HL-60 (cell line): ENCODE measurements at regions not wholly inside any gene's neighbourhood (a gene's known extent, or its start where the extent isn't known, plus 50 kb on each side); places are given as distances from the start of the nearest gene placed in this dataset.

Experiments
- GABPA ChIP-seq: IDR thresholded peaks from 2 replicates; pipeline ENCODE4 v1.6.1; 2012; ENCODE audit warnings: low read depth
- POLR2AphosphoS5 ChIP-seq: IDR thresholded peaks from 2 replicates; pipeline ENCODE4 v1.6.1; 2012; ENCODE audit warnings: low read depth
- SPI1 ChIP-seq: IDR thresholded peaks from 2 replicates; pipeline ENCODE4 v1.6.1; 2012; ENCODE audit warnings: low read depth, mild to moderate bottlenecking, borderline replicate concordance
- TF ChIP-seq, protein P1 (sequence below): IDR thresholded peaks from one replicate; pipeline ENCODE4 v1.5.1; 2011; ENCODE audit warnings: low read length, control low read depth, inconsistent platforms; ENCODE audit not compliant: insufficient read depth
- TF ChIP-seq, protein P2 (sequence below): IDR thresholded peaks from 2 replicates; pipeline ENCODE4 v1.6.1; 2012; ENCODE audit warnings: low read depth; ENCODE audit not compliant: insufficient replicate concordance

DNA sequence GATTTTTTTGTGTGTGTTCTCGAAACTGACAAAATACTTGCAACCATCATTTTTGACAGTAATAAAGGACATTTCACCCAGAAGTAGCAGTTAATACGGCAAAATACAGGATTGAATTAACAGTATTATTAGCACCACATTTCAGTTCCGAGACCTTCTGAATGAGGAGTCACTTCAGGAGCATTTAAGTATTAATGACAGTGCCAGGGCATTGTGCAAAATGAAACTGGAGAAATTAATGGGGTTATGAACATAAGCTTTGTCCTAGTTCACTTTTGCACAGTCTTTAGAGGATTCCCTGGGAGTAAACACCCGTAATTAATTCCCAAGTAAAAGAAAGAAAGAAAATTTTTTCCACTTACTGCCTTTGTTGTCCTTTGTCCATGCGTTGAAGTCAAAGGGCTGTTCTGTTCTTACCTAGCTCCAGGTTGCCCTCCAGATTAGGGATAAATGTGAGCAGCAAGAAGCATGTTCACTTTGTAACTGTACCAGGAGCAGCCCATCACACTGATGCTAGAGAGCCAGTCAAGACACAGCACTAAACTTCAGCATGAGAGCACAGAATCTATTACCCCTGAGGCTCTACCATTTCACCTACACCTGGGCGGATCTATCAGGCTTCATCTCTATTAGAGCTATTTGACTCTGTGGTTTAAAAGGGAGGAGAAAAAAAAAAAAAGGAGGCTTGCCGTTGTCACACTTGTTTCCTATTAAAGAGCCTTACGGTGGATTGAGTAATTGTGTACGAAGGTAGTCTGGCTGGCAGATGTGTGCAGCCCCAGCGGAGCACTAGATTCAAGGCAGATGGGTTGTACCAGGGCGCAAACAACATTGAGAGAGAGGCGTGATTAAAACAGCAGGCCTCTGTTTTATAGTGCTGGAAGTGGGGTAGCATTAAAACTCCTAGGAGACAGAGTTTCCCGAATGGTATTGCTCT lies 297.8 kb upstream of the SEMA3A start:
- TF ChIP-seq, protein P1, sequence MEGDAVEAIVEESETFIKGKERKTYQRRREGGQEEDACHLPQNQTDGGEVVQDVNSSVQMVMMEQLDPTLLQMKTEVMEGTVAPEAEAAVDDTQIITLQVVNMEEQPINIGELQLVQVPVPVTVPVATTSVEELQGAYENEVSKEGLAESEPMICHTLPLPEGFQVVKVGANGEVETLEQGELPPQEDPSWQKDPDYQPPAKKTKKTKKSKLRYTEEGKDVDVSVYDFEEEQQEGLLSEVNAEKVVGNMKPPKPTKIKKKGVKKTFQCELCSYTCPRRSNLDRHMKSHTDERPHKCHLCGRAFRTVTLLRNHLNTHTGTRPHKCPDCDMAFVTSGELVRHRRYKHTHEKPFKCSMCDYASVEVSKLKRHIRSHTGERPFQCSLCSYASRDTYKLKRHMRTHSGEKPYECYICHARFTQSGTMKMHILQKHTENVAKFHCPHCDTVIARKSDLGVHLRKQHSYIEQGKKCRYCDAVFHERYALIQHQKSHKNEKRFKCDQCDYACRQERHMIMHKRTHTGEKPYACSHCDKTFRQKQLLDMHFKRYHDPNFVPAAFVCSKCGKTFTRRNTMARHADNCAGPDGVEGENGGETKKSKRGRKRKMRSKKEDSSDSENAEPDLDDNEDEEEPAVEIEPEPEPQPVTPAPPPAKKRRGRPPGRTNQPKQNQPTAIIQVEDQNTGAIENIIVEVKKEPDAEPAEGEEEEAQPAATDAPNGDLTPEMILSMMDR: no peak
- TF ChIP-seq POLR2AphosphoS5 (no peak), GABPA (no peak), SPI1 (no peak)
- TF ChIP-seq, protein P2, sequence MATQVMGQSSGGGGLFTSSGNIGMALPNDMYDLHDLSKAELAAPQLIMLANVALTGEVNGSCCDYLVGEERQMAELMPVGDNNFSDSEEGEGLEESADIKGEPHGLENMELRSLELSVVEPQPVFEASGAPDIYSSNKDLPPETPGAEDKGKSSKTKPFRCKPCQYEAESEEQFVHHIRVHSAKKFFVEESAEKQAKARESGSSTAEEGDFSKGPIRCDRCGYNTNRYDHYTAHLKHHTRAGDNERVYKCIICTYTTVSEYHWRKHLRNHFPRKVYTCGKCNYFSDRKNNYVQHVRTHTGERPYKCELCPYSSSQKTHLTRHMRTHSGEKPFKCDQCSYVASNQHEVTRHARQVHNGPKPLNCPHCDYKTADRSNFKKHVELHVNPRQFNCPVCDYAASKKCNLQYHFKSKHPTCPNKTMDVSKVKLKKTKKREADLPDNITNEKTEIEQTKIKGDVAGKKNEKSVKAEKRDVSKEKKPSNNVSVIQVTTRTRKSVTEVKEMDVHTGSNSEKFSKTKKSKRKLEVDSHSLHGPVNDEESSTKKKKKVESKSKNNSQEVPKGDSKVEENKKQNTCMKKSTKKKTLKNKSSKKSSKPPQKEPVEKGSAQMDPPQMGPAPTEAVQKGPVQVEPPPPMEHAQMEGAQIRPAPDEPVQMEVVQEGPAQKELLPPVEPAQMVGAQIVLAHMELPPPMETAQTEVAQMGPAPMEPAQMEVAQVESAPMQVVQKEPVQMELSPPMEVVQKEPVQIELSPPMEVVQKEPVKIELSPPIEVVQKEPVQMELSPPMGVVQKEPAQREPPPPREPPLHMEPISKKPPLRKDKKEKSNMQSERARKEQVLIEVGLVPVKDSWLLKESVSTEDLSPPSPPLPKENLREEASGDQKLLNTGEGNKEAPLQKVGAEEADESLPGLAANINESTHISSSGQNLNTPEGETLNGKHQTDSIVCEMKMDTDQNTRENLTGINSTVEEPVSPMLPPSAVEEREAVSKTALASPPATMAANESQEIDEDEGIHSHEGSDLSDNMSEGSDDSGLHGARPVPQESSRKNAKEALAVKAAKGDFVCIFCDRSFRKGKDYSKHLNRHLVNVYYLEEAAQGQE: no peak
